GM13977 (cell line): ENCODE measurements at regions not wholly inside any gene's neighbourhood (a gene's known extent, or its start where the extent isn't known, plus 50 kb on each side); places are given as distances from the start of the nearest gene placed in this dataset.

Experiments used
- DNase-seq: peaks from one replicate; pipeline ENCODE4 v3.0.0; 2012; ENCODE audit warnings: low spot score
- in situ Hi-C: fragments of 300-500 bp; cut with MboI; formaldehyde crosslinking; loops from one replicate; pipeline ENCODE4 v1.12.0; 2022; ENCODE audit warnings: low sequenced_read_pairs, low pct_unique_long_range_greater_than_20kb, mixed read lengths, inconsistent platforms; ENCODE audit not compliant: unreplicated experiment
- TF ChIP-seq, protein P1 (sequence below): IDR thresholded peaks from 2 replicates; pipeline ENCODE4 v1.5.1; 2012; ENCODE audit warnings: mild to moderate bottlenecking, control low read depth; ENCODE audit not compliant: insufficient read depth; ENCODE audit errors: extremely low read depth, missing control alignments

DNA sequence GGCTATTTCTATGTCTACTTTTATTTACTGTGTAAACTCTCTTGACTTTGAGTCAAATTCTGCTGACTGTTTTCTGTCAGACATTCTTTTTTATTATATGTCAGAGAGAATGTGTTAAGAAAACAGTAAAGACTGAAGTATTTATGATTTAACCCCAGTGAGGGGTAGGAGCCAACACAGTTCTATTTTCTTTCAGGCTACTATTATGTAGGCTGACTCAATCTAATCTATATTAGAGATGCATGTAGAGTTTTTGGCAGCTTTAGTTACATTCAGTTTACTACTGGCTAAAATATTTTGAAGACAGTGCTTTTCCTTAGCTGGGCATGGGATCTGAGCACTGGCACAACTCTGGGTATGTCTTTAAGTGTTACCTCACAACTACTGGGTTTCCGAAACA, 1108.0 kb downstream of the CDH11 start:
- DNase-seq: no peak
- TF ChIP-seq, protein P1, sequence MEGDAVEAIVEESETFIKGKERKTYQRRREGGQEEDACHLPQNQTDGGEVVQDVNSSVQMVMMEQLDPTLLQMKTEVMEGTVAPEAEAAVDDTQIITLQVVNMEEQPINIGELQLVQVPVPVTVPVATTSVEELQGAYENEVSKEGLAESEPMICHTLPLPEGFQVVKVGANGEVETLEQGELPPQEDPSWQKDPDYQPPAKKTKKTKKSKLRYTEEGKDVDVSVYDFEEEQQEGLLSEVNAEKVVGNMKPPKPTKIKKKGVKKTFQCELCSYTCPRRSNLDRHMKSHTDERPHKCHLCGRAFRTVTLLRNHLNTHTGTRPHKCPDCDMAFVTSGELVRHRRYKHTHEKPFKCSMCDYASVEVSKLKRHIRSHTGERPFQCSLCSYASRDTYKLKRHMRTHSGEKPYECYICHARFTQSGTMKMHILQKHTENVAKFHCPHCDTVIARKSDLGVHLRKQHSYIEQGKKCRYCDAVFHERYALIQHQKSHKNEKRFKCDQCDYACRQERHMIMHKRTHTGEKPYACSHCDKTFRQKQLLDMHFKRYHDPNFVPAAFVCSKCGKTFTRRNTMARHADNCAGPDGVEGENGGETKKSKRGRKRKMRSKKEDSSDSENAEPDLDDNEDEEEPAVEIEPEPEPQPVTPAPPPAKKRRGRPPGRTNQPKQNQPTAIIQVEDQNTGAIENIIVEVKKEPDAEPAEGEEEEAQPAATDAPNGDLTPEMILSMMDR: no peak
- in situ Hi-C loops: no loop called here

DNA sequence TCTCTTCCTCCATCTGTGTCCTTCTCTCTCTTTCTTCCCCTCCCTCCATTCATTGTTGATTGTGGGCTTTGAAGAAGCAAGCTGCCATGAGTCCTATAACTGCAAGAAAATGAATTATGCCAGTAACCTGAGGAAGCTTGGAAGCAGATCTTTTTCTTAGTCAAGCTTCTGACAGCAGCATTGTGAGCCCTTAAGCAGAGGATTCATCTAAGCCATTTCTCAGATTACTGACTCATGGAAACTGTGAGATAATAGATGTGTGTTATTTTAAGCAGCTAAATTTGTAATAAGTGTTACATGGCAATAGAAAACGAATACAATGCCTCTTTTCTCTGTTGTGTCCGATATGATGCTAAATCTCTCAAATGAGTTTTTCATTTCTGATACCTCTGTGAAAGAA, 1109.7 kb downstream of the CDH11 start:
- in situ Hi-C loops: no loop called here
- TF ChIP-seq, protein P1: no peak
- no peak for DNase-seq

DNA sequence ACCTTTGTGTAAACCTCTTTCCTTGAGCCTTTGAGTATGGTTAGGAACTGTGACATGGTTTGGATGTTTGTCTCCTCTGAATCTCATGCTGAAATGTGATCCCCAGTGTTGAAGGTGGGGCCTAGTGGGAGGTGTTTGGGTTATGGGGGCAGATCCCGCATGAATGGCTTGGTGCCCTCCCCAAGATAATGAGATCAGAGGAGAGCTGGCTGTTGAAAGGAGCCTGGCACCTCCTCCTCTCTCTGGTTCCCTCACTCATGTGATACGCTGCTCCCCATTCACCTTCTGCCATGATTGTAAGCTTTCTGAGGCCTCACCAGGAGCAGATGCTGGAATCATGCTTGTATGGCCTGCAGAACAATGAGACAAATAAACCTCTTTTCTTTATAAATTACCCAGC, 1110.2 kb downstream of the CDH11 start:
- no peak for DNase-seq
- TF ChIP-seq, protein P1: no peak
- in situ Hi-C loops: no loop called here

DNA sequence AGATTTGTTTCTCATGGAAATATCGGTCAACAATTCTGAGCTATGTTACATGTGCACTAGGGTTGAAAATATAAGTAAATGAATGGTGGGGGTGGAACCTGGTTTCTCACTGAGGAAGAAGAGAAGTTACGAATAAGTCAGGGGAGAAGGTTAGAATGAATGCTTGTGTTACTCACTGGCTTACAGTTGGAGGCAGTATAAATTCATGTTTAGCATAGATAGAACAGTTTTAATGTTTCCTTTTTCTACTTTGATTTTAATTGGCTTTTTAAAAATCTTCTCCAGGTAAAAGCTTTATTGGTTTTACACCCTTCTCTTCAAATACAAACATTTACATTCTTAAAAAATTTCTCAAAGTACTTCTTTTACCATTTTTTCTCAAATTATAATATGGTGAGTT, 1113.7 kb downstream of the CDH11 start:
- no peak for DNase-seq
- TF ChIP-seq, protein P1: no peak
- in situ Hi-C loops: no loop called here

DNA sequence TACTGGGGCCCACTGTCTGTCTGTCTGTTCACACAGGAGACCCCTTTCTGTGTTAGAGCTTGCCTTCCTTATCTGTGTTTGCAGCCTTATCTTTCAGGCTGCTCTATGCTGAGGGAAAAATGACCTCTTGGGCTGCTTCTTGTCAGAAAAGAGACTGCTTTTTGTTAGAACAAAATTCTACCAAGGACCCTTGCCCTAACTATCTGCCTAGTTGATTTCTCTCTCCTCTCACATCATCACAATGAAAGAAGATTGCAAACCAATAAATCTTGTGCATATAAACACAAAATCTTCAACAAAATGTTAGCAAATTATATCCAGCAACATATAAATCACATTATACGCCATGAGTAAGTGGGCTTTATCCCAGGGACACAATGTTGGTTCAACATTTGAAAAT, 1117.7 kb downstream of the CDH11 start:
- TF ChIP-seq, protein P1: no peak
- in situ Hi-C loops: no loop called here
- DNase-seq: no peak

DNA sequence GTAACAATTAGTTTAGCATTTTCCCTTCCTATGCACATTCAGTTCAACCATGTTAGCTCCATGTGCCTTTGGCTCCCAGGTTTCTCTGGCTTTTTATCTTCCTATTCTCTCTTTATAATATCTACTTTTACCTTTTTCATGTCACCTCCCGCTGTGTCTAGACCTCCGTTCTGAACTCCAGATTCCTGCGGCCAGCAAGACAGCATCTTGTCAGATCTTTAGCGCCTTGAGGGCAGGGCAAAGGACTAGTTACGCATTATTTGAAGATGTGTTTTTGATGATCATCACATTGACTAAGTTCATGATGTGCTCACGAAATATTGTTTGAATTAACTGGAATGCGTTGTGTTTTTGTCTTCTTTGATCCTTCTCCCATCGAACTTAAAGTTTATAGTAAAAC, 1126.8 kb downstream of the CDH11 start:
- no peak for DNase-seq
- TF ChIP-seq, protein P1: no peak
- in situ Hi-C loops: no loop called here

DNA sequence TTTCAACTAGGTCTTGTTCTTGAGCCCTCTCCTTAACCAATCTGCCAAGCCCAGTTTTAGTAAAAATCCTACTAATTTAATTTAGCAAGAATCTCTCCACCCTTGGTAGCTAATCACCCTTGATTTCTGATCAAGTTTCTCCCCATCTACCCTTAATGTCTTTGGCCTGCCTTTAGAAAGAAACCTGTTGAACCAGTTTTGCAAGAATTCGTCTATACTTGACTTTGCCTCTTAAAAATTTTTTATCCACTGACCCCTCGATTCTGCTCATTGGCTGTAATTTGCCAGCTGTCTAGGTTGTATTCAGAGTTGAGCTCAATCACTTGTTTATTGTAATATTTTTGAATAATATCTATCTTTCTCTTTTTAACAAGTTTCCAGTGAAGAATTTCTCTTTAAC, 1138.5 kb downstream of the CDH11 start:
- TF ChIP-seq, protein P1: no peak
- no peak for DNase-seq
- in situ Hi-C loops: no loop called here
